ENCODE measurements at regions not wholly inside any gene's neighbourhood (a gene's known extent, or its start where the extent isn't known, plus 50 kb on each side); places are given as distances from the start of the nearest gene placed in this dataset.

GRCh38 chrY:15749533-15750433 lies 1225.5 kb downstream of the NLGN4Y start:
- no peak for TF ChIP-seq EZH2 (IDR thresholded peaks at IDR 0.05; ENCODE audit: low read depth, unreplicated experiment)
- TF ChIP-seq REST (IDR thresholded peaks at IDR 0.05; ENCODE audit: unreplicated experiment): no peak
- TF ChIP-seq CTCF (conservative IDR thresholded peaks at IDR 0.05; ENCODE audit: low read depth in 2 of 2): no peak
- TF ChIP-seq ZNF114 (CRISPR knock-in tag; IDR thresholded peaks at IDR 0.05): no peak
- TF ChIP-seq CREB1 (CRISPR knock-in tag; IDR thresholded peaks at IDR 0.05; ENCODE audit: low read depth): no peak
- TF ChIP-seq POLR2AphosphoS5 (IDR thresholded peaks at IDR 0.05; ENCODE audit: low read depth): no peak
- TF ChIP-seq JUNB (IDR thresholded peaks at IDR 0.05; ENCODE audit: unreplicated experiment): no peak
- no peak for TF ChIP-seq ETS1 (IDR thresholded peaks at IDR 0.05)
- TF ChIP-seq EZH2phosphoT487 (IDR thresholded peaks at IDR 0.05; ENCODE audit: unreplicated experiment): no peak
- TF ChIP-seq NANOG (IDR thresholded peaks at IDR 0.05; ENCODE audit: borderline replicate concordance): no peak
- TF ChIP-seq ZNF462 (CRISPR knock-in tag; IDR thresholded peaks at IDR 0.05): no peak
